WI38 (cell line): ENCODE measurements at regions not wholly inside any gene's neighbourhood (a gene's known extent, or its start where the extent isn't known, plus 50 kb on each side); places are given as distances from the start of the nearest gene placed in this dataset.

Experiments
- H3K4me3 ChIP-seq: 2 replicates; pipeline ENCODE4 v1.5.1; 2011; ENCODE audit warnings: low read depth, mild to moderate bottlenecking, control low read depth, low read length
- CTCF ChIP-seq: IDR thresholded peaks from 2 replicates; pipeline ENCODE4 v1.5.1; 2012; ENCODE audit warnings: low read depth, mild to moderate bottlenecking, control low read depth, low read length

- no peak overlapping the region for H3K4me3 ChIP-seq
- TF ChIP-seq CTCF: no peak
Observed at GRCh38 chr2:150626934-150627411, 139.5 kb upstream of the RND3 start.

- no peak for TF ChIP-seq CTCF
- H3K4me3 ChIP-seq: no peak overlapping the region
Observed at GRCh38 chr2:150625741-150626140, 138.3 kb upstream of the RND3 start.

DNA sequence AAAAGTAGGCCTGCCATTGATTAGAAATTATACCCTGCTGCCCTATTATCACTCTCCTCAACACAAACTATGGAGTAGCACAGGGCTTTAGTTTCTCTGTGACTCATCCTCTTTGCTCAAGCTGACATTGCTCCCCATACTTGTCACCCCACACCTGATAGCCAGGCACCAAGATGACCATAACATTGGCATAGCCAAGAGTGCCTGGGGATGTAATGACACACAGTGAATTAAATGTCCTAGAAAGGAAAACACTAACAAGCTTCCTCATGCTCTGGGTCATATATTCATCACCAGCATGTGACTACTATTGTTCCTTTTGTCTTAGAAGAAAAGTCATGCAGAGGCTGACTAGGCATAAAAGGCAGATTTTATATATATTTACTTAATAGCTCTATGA, 137.8 kb upstream of the RND3 start:
- no peak overlapping the region for H3K4me3 ChIP-seq
- TF ChIP-seq CTCF: no peak

DNA sequence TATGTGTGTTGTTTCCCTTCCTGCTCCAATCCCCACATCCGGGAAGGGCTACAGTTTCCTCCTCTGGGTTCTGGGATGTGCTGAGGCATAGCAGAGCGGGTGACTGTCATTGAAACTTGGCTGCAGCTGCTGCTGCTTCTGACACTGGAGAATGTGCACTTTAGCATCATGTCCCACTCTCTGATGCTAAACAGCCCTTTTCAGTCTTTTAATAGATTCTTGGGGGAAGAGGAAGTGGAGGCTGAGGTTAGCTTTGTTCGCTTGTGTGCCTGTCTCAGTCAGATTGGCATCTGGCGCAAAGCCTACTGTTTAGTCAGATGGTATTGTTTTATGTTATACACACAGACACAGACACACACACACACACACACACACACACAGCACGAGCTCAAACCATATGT, 136.5 kb upstream of the RND3 start:
- H3K4me3 ChIP-seq: no peak overlapping the region
- no peak for TF ChIP-seq CTCF

DNA sequence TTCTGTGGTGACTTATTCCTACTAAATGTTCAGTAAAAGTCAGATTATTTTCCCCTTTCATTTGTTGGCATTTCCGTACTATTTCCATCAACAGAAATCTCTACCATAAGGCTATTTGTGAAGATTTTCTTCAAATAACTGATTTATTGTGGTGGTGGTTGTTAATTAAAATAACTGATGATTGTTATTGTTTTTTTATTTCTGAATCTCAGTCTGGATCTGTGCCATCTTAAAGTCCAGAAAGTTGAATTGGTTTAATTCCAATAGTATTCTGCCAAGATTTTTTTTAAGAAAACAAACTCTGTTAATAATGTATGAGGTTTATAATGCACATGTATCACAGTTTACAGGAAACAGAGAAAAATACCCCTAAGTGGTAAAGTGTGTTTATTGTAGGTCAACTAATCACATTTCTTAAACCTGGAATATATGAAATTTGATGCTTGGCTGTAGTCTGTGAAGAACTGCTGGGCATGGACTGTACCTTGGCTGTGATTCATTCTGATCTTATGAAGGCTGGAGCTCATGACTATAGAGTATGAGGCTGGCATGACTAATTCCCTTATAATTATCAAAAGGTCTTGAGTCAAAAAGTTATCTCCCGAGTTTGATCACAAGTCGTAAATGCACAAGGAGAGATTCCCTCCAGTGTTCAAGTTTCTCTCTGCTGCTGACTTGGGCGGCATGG, 134.2 kb upstream of the RND3 start:
- TF ChIP-seq CTCF: no peak
- H3K4me3 ChIP-seq: no peak overlapping the region

DNA sequence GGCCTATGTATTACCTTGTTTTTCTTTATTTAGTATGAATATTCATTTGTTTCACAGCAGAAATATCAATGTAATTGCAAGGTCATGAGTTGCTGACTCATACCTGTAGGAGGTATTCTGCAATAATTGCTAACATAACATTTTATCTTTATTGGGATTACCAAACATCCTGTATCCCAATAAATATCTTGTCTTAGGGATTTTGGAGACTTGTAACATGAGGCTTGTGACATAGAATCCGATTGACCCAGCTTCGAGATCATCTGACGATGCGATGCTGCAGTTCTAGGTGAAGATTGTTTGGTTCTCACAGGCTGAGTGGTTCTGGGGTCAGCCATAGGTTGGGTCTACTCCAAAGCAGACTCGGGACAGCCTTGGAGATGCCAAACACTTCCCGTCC, 133.4 kb upstream of the RND3 start:
- no peak for TF ChIP-seq CTCF
- no peak overlapping the region for H3K4me3 ChIP-seq

GRCh38 chr2:150620416-150620815, 132.9 kb upstream of the RND3 start:
- no peak overlapping the region for H3K4me3 ChIP-seq
- no peak for TF ChIP-seq CTCF
